ENCODE measurements at regions not wholly inside any gene's neighbourhood (a gene's known extent, or its start where the extent isn't known, plus 50 kb on each side); places are given as distances from the start of the nearest gene placed in this dataset.

- TF ChIP-seq CTCF (IDR thresholded peaks at IDR 0.05; ENCODE audit: low read length) (no peak), EZH2 (IDR thresholded peaks at IDR 0.05; ENCODE audit: borderline replicate concordance, low read length) (no peak)
These were observed 204.6 kb downstream of the RBM46 start for GRCh38 chr4:154985673-154986072.
